ENCODE measurements at regions not wholly inside any gene's neighbourhood (a gene's known extent, or its start where the extent isn't known, plus 50 kb on each side); places are given as distances from the start of the nearest gene placed in this dataset.

DNA sequence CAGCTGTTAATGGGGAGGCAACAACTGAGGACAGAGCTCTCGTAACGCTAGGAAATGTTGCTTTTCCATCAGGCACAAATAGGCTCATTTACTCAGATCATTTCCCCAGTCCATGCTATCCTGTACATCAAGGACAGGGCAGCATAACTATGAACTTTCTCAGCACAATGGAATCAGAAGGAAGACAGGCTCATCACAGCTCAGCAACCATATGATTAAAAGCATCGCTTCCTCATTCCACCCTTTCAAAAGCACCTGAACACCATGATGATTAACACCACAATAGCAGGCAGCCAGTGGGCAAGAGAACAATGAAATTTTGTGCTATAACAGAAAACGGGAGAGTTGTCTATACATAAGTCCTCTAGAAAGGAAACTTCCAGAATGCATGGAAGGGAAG is 297.8 kb downstream of the ZNF674 start:
- Histone ChIP-seq H3K9me3 (ENCODE audit: low read length) (no peaks in the 10 kb centered on the region), H3K79me2 (ENCODE audit: insufficient read depth, low read length) (no peaks in the 10 kb centered on the region), H3K9ac (ENCODE audit: insufficient read depth, low read depth, low read length) (no peak overlapping the region), H3K4me3 (replicated peaks in 1 of 3; ENCODE audit: insufficient read depth in 1 of 3, low read depth in 2 of 3, low read length in 3 of 3) (no peak overlapping the region), H3K36me3 (replicated peaks in 1 of 2; ENCODE audit: control insufficient read depth in 1 of 2, insufficient read depth in 2 of 2, low read length in 2 of 2) (no peaks in the 10 kb centered on the region), H2AFZ (ENCODE audit: low read length) (no peak overlapping the region), H3K4me1 (ENCODE audit: insufficient read depth, low read length) (peaks cover 16% of the 10 kb centered on the region), H3K4me2 (ENCODE audit: low read depth, low read length) (no peak overlapping the region), H3K27me3 (ENCODE audit: control insufficient read depth in 1 of 2, insufficient read depth in 2 of 2, low read length in 2 of 2) (no peaks in the 10 kb centered on the region), H3K27ac (ENCODE audit: extremely low read length, insufficient read depth, low read length) (no peak overlapping the region), H4K20me1 (ENCODE audit: insufficient read depth, low read length) (no peaks in the 10 kb centered on the region)
- CTCF ChIA-PET (ENCODE audit: low intra/inter-chr PET ratio, low total read pairs): no interaction called here
- intact Hi-C loops (cut with micrococcal nuclease; ENCODE audit: unreplicated experiment) (no loop called here), in situ Hi-C loops (cut with HindIII; ENCODE audit: extremely low pct_ligation_motif_present, low pct_unique_long_range_greater_than_20kb) (no loop called here)
- TF ChIP-seq, protein P1, sequence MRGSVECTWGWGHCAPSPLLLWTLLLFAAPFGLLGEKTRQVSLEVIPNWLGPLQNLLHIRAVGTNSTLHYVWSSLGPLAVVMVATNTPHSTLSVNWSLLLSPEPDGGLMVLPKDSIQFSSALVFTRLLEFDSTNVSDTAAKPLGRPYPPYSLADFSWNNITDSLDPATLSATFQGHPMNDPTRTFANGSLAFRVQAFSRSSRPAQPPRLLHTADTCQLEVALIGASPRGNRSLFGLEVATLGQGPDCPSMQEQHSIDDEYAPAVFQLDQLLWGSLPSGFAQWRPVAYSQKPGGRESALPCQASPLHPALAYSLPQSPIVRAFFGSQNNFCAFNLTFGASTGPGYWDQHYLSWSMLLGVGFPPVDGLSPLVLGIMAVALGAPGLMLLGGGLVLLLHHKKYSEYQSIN (CRISPR knock-in tag; IDR thresholded peaks at IDR 0.05; ENCODE audit: borderline replicate concordance): no peak
- no peak for TF ChIP-seq SSRP1 (CRISPR knock-in tag; IDR thresholded peaks at IDR 0.05)
- no peak for TF ChIP-seq HDAC6 (IDR thresholded peaks at IDR 0.05; ENCODE audit: low read depth, low read length)
- no peak for TF ChIP-seq ZNF550 (CRISPR knock-in tag; IDR thresholded peaks at IDR 0.05; ENCODE audit: borderline replicate concordance)
- POLR2A ChIA-PET: no interaction called here
- DNase-seq (ENCODE audit: low spot score): no peak
- no peak for ATAC-seq
- no peak for FAIRE-seq
- no TSS peak for BruUV-seq (replicated peaks)
- 96% methylated on average over 4 of the region's 4 CpGs for WGBS (ENCODE audit: low lambda C conversion rate)

DNA sequence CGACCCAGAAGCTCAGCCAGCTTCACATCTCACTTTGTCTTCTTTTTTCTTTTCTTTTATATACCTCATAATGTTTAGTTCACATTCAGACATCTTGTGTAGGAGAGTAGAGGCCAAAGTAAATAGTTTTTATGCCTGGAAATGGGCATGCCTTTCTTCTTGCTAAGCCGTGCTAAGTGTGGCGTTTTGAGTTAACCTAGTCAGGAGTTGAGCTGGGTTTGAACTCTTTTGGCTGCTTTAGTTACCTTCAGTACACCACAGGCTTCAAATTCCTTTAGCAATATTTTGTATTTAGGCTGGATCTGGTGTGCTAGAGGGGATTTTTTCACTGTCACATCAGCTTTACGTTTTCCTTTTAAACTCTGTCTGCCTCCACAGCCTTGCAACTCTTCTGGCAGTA is 300.8 kb downstream of the ZNF674 start:
- Histone ChIP-seq H3K4me3 (replicated peaks in 1 of 3; ENCODE audit: insufficient read depth in 1 of 3, low read depth in 2 of 3, low read length in 3 of 3) (no peak overlapping the region), H4K20me1 (ENCODE audit: insufficient read depth, low read length) (no peaks in the 10 kb centered on the region), H3K9me3 (ENCODE audit: low read length) (no peaks in the 10 kb centered on the region), H2AFZ (ENCODE audit: low read length) (no peak overlapping the region), H3K4me1 (ENCODE audit: insufficient read depth, low read length) (no peaks in the 10 kb centered on the region), H3K79me2 (ENCODE audit: insufficient read depth, low read length) (no peaks in the 10 kb centered on the region), H3K27me3 (ENCODE audit: control insufficient read depth in 1 of 2, insufficient read depth in 2 of 2, low read length in 2 of 2) (no peaks in the 10 kb centered on the region), H3K27ac (ENCODE audit: extremely low read length, insufficient read depth, low read length) (no peak overlapping the region), H3K9ac (ENCODE audit: insufficient read depth, low read depth, low read length) (no peak overlapping the region), H3K4me2 (ENCODE audit: low read depth, low read length) (no peak overlapping the region), H3K36me3 (replicated peaks in 1 of 2; ENCODE audit: control insufficient read depth in 1 of 2, insufficient read depth in 2 of 2, low read length in 2 of 2) (no peaks in the 10 kb centered on the region)
- POLR2A ChIA-PET: no interaction called here
- CTCF ChIA-PET (ENCODE audit: low intra/inter-chr PET ratio, low total read pairs): no interaction called here
- BruUV-seq (replicated peaks): no TSS peak
- FAIRE-seq: no peak
- 48% methylated on average over 2 of the region's 4 CpGs for WGBS (ENCODE audit: low lambda C conversion rate)
- in situ Hi-C loops (cut with HindIII; ENCODE audit: extremely low pct_ligation_motif_present, low pct_unique_long_range_greater_than_20kb): no loop called here
- intact Hi-C loops (cut with micrococcal nuclease; ENCODE audit: unreplicated experiment): no loop called here
- ATAC-seq: no peak
- DNase-seq (ENCODE audit: low spot score): no peak
- TF ChIP-seq RBAK (CRISPR knock-in tag; IDR thresholded peaks at IDR 0.05) (no peak), DPF2 (CRISPR knock-in tag; IDR thresholded peaks at IDR 0.05; ENCODE audit: borderline replicate concordance, low read depth) (no peak), ZNF101 (CRISPR knock-in tag; IDR thresholded peaks at IDR 0.05; ENCODE audit: borderline replicate concordance, low read depth) (no peak), ATF7 (IDR thresholded peaks at IDR 0.05) (no peak), ATF7 (CRISPR knock-in tag; IDR thresholded peaks at IDR 0.05) (no peak), HOXA9 (CRISPR knock-in tag; IDR thresholded peaks at IDR 0.05; ENCODE audit: borderline replicate concordance) (no peak), TEF (CRISPR knock-in tag; IDR thresholded peaks at IDR 0.05) (no peak), ZNF24 (IDR thresholded peaks at IDR 0.05) (no peak)
- TF ChIP-seq, protein P2, sequence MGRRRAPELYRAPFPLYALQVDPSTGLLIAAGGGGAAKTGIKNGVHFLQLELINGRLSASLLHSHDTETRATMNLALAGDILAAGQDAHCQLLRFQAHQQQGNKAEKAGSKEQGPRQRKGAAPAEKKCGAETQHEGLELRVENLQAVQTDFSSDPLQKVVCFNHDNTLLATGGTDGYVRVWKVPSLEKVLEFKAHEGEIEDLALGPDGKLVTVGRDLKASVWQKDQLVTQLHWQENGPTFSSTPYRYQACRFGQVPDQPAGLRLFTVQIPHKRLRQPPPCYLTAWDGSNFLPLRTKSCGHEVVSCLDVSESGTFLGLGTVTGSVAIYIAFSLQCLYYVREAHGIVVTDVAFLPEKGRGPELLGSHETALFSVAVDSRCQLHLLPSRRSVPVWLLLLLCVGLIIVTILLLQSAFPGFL (CRISPR knock-in tag; IDR thresholded peaks at IDR 0.05): no peak
